ENCODE measurements at regions not wholly inside any gene's neighbourhood (a gene's known extent, or its start where the extent isn't known, plus 50 kb on each side); places are given as distances from the start of the nearest gene placed in this dataset.

DNA sequence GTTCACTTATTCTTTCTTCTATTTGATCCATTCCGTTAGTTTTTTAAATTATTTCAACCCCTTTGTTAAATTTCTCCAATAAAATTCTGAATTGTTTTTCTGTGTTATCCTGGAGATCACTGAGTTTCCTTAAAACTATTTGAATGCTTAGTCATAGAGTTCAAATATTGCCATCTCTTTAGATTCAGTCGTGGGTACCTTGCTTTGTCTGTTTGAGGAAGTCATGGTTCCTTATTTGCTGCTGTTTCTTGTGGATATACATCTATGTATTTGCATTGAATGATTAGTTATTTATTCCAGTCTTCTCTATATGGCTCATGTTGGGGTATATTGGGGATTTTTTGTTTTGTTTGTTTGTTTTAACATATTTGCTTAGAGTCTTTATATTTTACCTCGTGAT lies 80.6 kb downstream of the HINT1 start:
- H3K4me3 ChIP-seq (ENCODE audit: low read depth in 2 of 2, low read length in 1 of 2): no peak overlapping the region
- H3K79me2 ChIP-seq (ENCODE audit: insufficient read depth): no peaks in the 10 kb centered on the region
- no peaks in the 10 kb centered on the region for H3K27me3 ChIP-seq (ENCODE audit: insufficient read depth)
- H3K4me2 ChIP-seq: no peak overlapping the region
- no peaks in the 10 kb centered on the region for H3F3A ChIP-seq (replicated peaks; ENCODE audit: insufficient read depth)
- POLR2A ChIA-PET: no interaction called here
- WGBS (ENCODE audit: low lambda C conversion rate): 6% methylated on average over 3 of the region's 3 CpGs
- no peak for DNase-seq
- H3K9me2 ChIP-seq: no peaks in the 10 kb centered on the region
- no peaks in the 10 kb centered on the region for H4K20me1 ChIP-seq (ENCODE audit: insufficient read depth)
- H3K9ac ChIP-seq: no peak overlapping the region
- no peaks in the 10 kb centered on the region for H3K4me1 ChIP-seq (ENCODE audit: control insufficient read depth in 1 of 2, insufficient read depth in 2 of 2, low read depth in 1 of 2, low read length in 1 of 2)
- H2AFZ ChIP-seq (ENCODE audit: low read depth): no peak overlapping the region
- H3K36me3 ChIP-seq (replicated peaks in 1 of 2; ENCODE audit: control insufficient read depth in 1 of 2, insufficient read depth in 2 of 2, low read length in 1 of 2): no peaks in the 10 kb centered on the region
- no peaks in the 10 kb centered on the region for H3K9me3 ChIP-seq
- TF ChIP-seq FOXJ3 (CRISPR knock-in tag; IDR thresholded peaks at IDR 0.05) (no peak), TAF1 (IDR thresholded peaks at IDR 0.05; ENCODE audit: borderline replicate concordance, low read depth, low read length) (no peak), MAX (IDR thresholded peaks at IDR 0.05; ENCODE audit: low read depth) (no peak)
- CTCF ChIA-PET: no interaction called here
- no peak overlapping the region for H3K27ac ChIP-seq (ENCODE audit: low read depth in 2 of 2, low read length in 1 of 2)

- ChIA-PET POLR2A (no interaction called here), CTCF (no interaction called here)
- H3K4me1 ChIP-seq (ENCODE audit: control insufficient read depth in 1 of 2, insufficient read depth in 2 of 2, low read depth in 1 of 2, low read length in 1 of 2): no peaks in the 10 kb centered on the region
- no peak overlapping the region for H3K4me2 ChIP-seq
- TF ChIP-seq POLR2AphosphoS5 (IDR thresholded peaks at IDR 0.05; ENCODE audit: low read depth, low read length) (no peak), RXRA (IDR thresholded peaks at IDR 0.05; ENCODE audit: borderline replicate concordance, low read depth) (no peak), RFX5 (IDR thresholded peaks at IDR 0.05; ENCODE audit: low read length) (no peak), EZH2phosphoT487 (IDR thresholded peaks at IDR 0.05; ENCODE audit: borderline replicate concordance, low read depth) (no peak), JUND (IDR thresholded peaks at IDR 0.05) (no peak), NFIC (IDR thresholded peaks at IDR 0.05; ENCODE audit: borderline replicate concordance) (no peak), TAF1 (IDR thresholded peaks at IDR 0.05; ENCODE audit: borderline replicate concordance, low read depth, low read length) (no peak), RAD21 (IDR thresholded peaks at IDR 0.05; ENCODE audit: low read length) (no peak), RCOR1 (IDR thresholded peaks at IDR 0.05; ENCODE audit: low read length) (no peak)
- TF ChIP-seq, protein P1, sequence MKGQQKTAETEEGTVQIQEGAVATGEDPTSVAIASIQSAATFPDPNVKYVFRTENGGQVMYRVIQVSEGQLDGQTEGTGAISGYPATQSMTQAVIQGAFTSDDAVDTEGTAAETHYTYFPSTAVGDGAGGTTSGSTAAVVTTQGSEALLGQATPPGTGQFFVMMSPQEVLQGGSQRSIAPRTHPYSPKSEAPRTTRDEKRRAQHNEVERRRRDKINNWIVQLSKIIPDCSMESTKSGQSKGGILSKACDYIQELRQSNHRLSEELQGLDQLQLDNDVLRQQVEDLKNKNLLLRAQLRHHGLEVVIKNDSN (IDR thresholded peaks at IDR 0.05; ENCODE audit: borderline replicate concordance, low read depth): no peak
- TF ChIP-seq, protein P2, sequence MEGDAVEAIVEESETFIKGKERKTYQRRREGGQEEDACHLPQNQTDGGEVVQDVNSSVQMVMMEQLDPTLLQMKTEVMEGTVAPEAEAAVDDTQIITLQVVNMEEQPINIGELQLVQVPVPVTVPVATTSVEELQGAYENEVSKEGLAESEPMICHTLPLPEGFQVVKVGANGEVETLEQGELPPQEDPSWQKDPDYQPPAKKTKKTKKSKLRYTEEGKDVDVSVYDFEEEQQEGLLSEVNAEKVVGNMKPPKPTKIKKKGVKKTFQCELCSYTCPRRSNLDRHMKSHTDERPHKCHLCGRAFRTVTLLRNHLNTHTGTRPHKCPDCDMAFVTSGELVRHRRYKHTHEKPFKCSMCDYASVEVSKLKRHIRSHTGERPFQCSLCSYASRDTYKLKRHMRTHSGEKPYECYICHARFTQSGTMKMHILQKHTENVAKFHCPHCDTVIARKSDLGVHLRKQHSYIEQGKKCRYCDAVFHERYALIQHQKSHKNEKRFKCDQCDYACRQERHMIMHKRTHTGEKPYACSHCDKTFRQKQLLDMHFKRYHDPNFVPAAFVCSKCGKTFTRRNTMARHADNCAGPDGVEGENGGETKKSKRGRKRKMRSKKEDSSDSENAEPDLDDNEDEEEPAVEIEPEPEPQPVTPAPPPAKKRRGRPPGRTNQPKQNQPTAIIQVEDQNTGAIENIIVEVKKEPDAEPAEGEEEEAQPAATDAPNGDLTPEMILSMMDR (IDR thresholded peaks at IDR 0.05): no peak
- TF ChIP-seq, protein P3, sequence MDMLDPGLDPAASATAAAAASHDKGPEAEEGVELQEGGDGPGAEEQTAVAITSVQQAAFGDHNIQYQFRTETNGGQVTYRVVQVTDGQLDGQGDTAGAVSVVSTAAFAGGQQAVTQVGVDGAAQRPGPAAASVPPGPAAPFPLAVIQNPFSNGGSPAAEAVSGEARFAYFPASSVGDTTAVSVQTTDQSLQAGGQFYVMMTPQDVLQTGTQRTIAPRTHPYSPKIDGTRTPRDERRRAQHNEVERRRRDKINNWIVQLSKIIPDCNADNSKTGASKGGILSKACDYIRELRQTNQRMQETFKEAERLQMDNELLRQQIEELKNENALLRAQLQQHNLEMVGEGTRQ (IDR thresholded peaks at IDR 0.05; ENCODE audit: borderline replicate concordance, low read depth, low read length): no peak
- TF ChIP-seq, protein P4, sequence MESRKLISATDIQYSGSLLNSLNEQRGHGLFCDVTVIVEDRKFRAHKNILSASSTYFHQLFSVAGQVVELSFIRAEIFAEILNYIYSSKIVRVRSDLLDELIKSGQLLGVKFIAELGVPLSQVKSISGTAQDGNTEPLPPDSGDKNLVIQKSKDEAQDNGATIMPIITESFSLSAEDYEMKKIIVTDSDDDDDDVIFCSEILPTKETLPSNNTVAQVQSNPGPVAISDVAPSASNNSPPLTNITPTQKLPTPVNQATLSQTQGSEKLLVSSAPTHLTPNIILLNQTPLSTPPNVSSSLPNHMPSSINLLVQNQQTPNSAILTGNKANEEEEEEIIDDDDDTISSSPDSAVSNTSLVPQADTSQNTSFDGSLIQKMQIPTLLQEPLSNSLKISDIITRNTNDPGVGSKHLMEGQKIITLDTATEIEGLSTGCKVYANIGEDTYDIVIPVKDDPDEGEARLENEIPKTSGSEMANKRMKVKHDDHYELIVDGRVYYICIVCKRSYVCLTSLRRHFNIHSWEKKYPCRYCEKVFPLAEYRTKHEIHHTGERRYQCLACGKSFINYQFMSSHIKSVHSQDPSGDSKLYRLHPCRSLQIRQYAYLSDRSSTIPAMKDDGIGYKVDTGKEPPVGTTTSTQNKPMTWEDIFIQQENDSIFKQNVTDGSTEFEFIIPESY (IDR thresholded peaks at IDR 0.05; ENCODE audit: borderline replicate concordance, low read depth): no peak
- H3K27me3 ChIP-seq (ENCODE audit: insufficient read depth): no peaks in the 10 kb centered on the region
- WGBS (ENCODE audit: low lambda C conversion rate): 9% methylated on average over 2 of the region's 2 CpGs
- H3F3A ChIP-seq (replicated peaks; ENCODE audit: insufficient read depth): no peaks in the 10 kb centered on the region
- no peaks in the 10 kb centered on the region for H3K79me2 ChIP-seq (ENCODE audit: insufficient read depth)
- no peak overlapping the region for H2AFZ ChIP-seq (ENCODE audit: low read depth)
- H4K20me1 ChIP-seq (ENCODE audit: insufficient read depth): no peaks in the 10 kb centered on the region
- H3K9me2 ChIP-seq: no peaks in the 10 kb centered on the region
- DNase-seq: no peak
- H3K9ac ChIP-seq: no peak overlapping the region
- no peaks in the 10 kb centered on the region for H3K9me3 ChIP-seq
- H3K36me3 ChIP-seq (replicated peaks in 1 of 2; ENCODE audit: control insufficient read depth in 1 of 2, insufficient read depth in 2 of 2, low read length in 1 of 2): no peaks in the 10 kb centered on the region
- H3K4me3 ChIP-seq (ENCODE audit: low read depth in 2 of 2, low read length in 1 of 2): no peak overlapping the region
- H3K27ac ChIP-seq (ENCODE audit: low read depth in 2 of 2, low read length in 1 of 2): no peak overlapping the region
These were observed 83.1 kb downstream of the HINT1 start for GRCh38 chr5:131081913-131082488.
